ENCODE measurements at regions not wholly inside any gene's neighbourhood (a gene's known extent, or its start where the extent isn't known, plus 50 kb on each side); places are given as distances from the start of the nearest gene placed in this dataset.

- TF ChIP-seq EZH2 (IDR thresholded peaks at IDR 0.05; ENCODE audit: low read depth, low read length, severe bottlenecking) = no peak
- no peak for TF ChIP-seq EP300 (IDR thresholded peaks at IDR 0.05; ENCODE audit: borderline replicate concordance in 1 of 2, low read depth in 2 of 2, low read length in 2 of 2)
- no peak for TF ChIP-seq USF2 (IDR thresholded peaks at IDR 0.05; ENCODE audit: low read length)
- no peak for TF ChIP-seq HDAC6 (IDR thresholded peaks at IDR 0.05; ENCODE audit: low read depth, low read length)
- TF ChIP-seq RXRA (IDR thresholded peaks at IDR 0.05; ENCODE audit: insufficient read depth, low read depth, low read length) = no peak
- TF ChIP-seq CBX8 (IDR thresholded peaks at IDR 0.05; ENCODE audit: borderline replicate concordance, low read depth, low read length) = no peak
- TF ChIP-seq CTCF (IDR thresholded peaks at IDR 0.05; ENCODE audit: control extremely low read depth in 1 of 3, insufficient read depth in 1 of 3, low read depth in 1 of 3, low read length in 3 of 3) = no peak
- TF ChIP-seq TEAD4 (IDR thresholded peaks at IDR 0.05; ENCODE audit: low read depth, low read length) = no peak
- no peak for TF ChIP-seq POLR2A (IDR thresholded peaks at IDR 0.05; ENCODE audit: control extremely low read depth in 1 of 2, low read depth in 2 of 2, low read length in 2 of 2)
- no peak for TF ChIP-seq KDM5A (IDR thresholded peaks at IDR 0.05; ENCODE audit: low read length)
- no peak for TF ChIP-seq E2F6 (IDR thresholded peaks at IDR 0.05)
Observed at GRCh38 chr5:98214240-98215051, 559.0 kb upstream of the RGMB start.

Measured in H1 (cell line).